ENCODE measurements at regions not wholly inside any gene's neighbourhood (a gene's known extent, or its start where the extent isn't known, plus 50 kb on each side); places are given as distances from the start of the nearest gene placed in this dataset.
"Not testable (repeated sequence)": the region's sequence is repeated elsewhere in the genome, so short reads cannot be mapped to it uniquely, and the experiment has no call there.

GRCh38 chr5:92011845-92012244 lies 628.7 kb upstream of the ARRDC3 start:
- H3K4me1 Mint-ChIP-seq, H3K4me3 Mint-ChIP-seq, CTCF ChIA-PET, H3K27me3 Mint-ChIP-seq, H3K9me3 Mint-ChIP-seq, H3K36me3 Mint-ChIP-seq, DNase-seq, H3K27ac Mint-ChIP-seq: not testable (repeated sequence)

DNA sequence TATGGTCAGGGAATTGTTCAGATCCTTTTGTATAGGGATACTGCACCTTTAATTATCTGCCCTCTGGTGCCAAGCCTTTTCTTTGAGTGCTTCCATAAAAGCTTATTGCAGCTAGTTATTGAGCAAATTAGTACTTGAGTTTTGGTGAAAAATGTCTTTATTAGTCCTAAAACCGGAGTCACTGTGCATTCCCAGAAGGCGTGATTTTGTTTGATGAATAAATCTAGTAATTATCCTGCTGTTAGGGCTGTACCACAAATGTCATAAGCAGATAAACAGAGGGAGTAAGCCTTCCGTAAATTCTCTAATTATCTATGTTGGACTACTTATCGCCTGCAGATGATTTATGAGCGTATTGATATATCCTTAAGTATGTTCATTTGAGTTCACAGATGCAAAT lies 620.7 kb upstream of the ARRDC3 start:
- CTCF ChIA-PET, result no interaction called here
- Mint-ChIP-seq H3K4me3 (no peak overlapping the region), H3K36me3 (no peaks in the 10 kb centered on the region), H3K27ac (no peak overlapping the region), H3K9me3 (no peaks in the 10 kb centered on the region), H3K27me3 (no peaks in the 10 kb centered on the region), H3K4me1 (no peaks in the 10 kb centered on the region)
- no peak for DNase-seq

DNA sequence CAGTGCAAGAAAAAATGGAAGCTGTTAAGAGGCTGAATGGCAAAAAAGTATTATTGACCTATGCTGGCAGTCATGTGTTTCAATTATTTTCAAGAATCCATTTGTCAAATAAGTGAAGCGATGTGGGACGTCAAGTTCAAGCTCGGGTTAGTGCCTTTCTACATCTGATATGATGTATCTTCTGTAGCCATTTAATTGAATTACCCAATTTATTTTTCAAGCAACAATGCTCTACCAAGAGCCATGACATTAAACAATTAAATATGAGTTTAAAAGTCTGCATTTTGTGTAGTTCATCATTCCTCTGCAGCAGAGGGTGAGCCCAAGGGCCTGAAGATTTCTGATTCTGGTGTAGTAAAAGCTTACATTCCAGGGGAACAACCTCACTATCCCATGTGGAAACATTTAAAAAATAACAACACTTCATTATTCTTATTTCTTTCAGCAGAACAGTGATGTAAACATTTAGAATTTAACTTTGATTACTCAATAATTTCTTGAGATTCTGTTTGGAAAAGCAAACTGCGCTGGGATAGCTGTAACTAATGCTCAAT lies 619.7 kb upstream of the ARRDC3 start:
- CTCF ChIA-PET, result no interaction called here
- Mint-ChIP-seq H3K4me1 (no peaks in the 10 kb centered on the region), H3K27ac (no peak overlapping the region), H3K36me3 (no peaks in the 10 kb centered on the region), H3K27me3 (no peaks in the 10 kb centered on the region), H3K9me3 (no peaks in the 10 kb centered on the region), H3K4me3 (no peak overlapping the region)
- no peak for DNase-seq

- Mint-ChIP-seq H3K4me3 (no peak overlapping the region), H3K27ac (no peak overlapping the region), H3K36me3 (no peaks in the 10 kb centered on the region), H3K4me1 (no peaks in the 10 kb centered on the region), H3K27me3 (no peaks in the 10 kb centered on the region), H3K9me3 (no peaks in the 10 kb centered on the region)
- CTCF ChIA-PET, result no interaction called here
- no peak for DNase-seq
These were observed 615.7 kb upstream of the ARRDC3 start for GRCh38 chr5:91998774-91999173.

DNA sequence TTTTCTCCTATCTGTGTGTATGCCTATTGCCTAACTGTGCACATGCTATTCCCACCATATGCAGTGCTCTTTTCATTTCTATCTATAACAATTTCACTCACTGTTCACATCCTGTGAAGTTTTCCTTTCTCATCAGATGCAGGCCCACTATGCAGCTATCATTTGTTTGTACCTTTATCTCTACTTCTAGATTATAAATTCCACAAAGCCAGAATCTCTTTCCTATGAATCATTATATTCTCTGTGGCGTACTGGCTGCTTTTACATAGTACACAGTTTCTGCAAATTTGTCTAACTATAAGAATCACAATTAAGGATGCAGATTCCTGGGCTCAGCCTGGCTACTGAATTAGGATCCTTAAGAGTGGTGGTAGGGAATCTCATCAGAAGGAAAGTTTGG lies 600.8 kb upstream of the ARRDC3 start:
- Mint-ChIP-seq H3K4me1 (no peaks in the 10 kb centered on the region), H3K36me3 (no peaks in the 10 kb centered on the region)
- CTCF ChIA-PET, result no interaction called here

DNA sequence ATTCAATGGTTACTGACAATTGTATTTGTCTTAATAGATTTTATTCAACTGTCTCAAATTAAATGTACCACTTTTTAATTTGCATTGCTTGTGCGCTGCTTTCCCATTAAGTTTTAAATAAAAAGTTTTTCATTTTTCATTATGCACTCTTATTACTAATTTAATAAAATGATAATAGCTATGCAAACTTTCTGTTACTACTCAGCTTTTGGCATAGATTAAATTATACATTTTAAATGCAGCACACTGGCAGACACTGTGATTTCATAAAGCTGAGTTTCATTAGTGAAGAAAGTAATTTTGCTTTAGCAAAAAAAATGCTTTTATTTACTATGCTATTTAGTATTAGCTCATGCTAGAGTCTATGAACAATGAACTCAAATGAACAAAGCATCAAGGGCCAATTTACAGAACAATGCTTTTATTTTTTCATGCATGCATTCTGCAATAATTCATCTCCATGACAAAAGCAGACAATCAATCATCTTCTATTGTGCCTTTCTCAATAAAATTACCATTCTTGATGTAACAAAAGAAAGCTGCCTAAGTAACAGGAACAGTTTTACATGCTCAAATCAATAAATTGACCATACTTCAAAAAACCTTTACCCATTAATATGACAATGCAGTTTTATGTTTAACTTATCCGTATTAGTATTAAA lies 595.2 kb upstream of the ARRDC3 start:
- no peak overlapping the region for H3K27ac Mint-ChIP-seq
- no peaks in the 10 kb centered on the region for H3K9me3 Mint-ChIP-seq
- CTCF ChIA-PET, result no interaction called here
- DNase-seq, result no peak
- no peaks in the 10 kb centered on the region for H3K27me3 Mint-ChIP-seq
- no peak overlapping the region for H3K4me3 Mint-ChIP-seq
- H3K4me1 Mint-ChIP-seq, result no peaks in the 10 kb centered on the region
- H3K36me3 Mint-ChIP-seq, result no peaks in the 10 kb centered on the region

More for the DNA sequence above, 600.8 kb upstream of the ARRDC3 start:
- Mint-ChIP-seq H3K27ac (no peak overlapping the region), H3K9me3 (no peaks in the 10 kb centered on the region), H3K27me3 (no peaks in the 10 kb centered on the region), H3K4me3 (no peak overlapping the region)
- no peak for DNase-seq

DNA sequence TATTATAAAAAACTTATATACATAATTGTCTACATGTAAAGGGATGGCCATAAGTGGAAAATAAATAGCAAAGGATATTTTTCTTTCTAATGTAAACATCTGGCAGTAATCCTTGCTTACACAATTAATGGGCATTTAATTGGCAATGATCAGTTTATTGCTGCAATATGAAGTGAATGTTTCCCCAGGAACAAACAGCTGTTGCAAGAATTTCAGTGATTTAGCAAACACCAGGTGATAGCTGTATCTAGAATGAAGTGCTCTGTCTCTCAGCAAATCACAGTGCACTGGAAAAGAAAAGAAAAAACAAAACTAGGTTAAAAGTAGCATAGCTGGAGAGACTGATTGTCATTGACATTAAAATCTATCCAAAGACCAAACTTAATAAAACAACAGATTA lies 594.5 kb upstream of the ARRDC3 start:
- no peak for DNase-seq
- Mint-ChIP-seq H3K4me1 (no peaks in the 10 kb centered on the region), H3K9me3 (no peaks in the 10 kb centered on the region), H3K27ac (no peak overlapping the region), H3K36me3 (no peaks in the 10 kb centered on the region), H3K4me3 (no peak overlapping the region), H3K27me3 (no peaks in the 10 kb centered on the region)
- CTCF ChIA-PET, result no interaction called here

DNA sequence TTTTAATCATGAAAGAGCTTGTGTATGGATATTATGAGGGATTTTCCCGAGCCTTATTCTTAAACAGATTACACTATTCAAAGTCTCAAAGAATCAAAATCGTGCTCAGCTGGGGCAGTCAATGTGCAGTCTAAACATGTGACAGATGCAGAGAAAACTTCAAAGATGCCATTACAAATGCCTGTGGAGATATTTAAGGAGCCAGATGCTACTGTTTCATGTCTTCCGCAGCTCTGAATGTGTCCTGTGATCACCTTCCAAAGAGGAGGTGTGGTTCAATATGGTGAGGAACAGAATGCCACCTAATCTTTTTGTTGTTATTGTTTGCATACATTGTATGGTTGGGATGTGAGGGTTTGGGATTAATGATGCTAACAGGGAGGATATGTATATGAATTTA lies 593.3 kb upstream of the ARRDC3 start:
- no peak for DNase-seq
- H3K4me3 Mint-ChIP-seq, result no peak overlapping the region
- no peak overlapping the region for H3K27ac Mint-ChIP-seq
- no peaks in the 10 kb centered on the region for H3K36me3 Mint-ChIP-seq
- H3K27me3 Mint-ChIP-seq, result no peaks in the 10 kb centered on the region
- H3K4me1 Mint-ChIP-seq, result no peaks in the 10 kb centered on the region
- no peaks in the 10 kb centered on the region for H3K9me3 Mint-ChIP-seq
- CTCF ChIA-PET, result no interaction called here

DNA sequence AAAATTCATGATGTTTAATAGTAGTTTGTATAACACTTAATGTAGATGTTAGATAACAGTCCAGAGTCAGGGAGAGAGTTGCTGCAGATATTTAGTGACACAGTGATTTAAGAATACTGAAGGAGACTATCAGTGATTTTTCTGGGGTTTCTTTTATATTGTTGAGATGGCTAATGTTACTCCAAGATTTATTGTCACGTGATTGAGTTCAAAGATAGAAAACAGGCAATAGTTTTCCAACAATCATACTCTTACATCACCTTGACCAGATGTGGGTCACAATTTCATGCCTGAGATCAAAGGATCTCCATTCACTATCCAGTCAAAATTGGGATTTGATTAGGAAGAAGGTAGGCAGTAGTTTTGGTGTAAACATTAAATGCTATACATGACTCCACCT lies 580.0 kb upstream of the ARRDC3 start:
- no peaks in the 10 kb centered on the region for H3K9me3 Mint-ChIP-seq
- no peaks in the 10 kb centered on the region for H3K27me3 Mint-ChIP-seq
- H3K4me1 Mint-ChIP-seq, result no peaks in the 10 kb centered on the region
- no peak overlapping the region for H3K27ac Mint-ChIP-seq
- CTCF ChIA-PET, result no interaction called here
- no peak for DNase-seq
- no peak overlapping the region for H3K4me3 Mint-ChIP-seq
- H3K36me3 Mint-ChIP-seq, result no peaks in the 10 kb centered on the region

DNA sequence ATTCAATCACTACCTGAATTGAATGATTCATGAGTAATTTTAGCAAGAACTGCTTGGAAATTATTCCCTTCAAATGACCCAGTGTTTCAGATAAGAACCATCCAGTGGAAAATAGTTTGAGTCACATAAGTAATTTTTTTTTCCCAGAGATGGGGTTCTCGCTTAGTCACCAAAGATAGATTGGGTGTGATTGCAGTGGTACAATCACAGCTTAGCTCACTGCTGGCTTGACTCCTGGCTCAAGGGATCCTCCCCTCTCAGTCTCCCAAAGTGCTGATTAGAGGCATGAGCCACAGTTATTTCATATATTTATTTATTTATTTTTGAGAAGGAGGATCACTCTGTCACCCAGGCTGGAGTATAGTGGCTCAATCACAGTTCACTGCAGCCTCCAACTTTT lies 574.5 kb upstream of the ARRDC3 start:
- CTCF ChIA-PET, result no interaction called here
- no peak for DNase-seq
- no peaks in the 10 kb centered on the region for H3K27me3 Mint-ChIP-seq

DNA sequence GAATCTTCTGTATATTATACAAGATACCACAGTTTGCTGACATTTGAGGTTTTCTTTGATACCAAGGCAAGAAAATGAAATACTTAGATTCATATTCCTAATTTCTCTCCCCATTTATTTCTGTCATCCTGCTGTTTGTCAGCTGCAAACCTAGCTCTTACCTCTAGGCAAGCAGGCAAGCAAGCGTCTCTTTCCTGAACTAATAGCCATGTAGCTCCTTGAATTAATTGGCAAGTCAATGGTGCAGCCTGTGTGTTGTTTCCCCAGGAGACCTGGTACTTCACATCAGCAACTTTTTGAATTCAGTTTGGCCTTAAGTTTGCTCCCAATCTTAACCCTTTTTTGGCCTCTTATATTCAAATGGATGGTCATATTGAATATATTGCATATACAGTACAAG lies 573.6 kb upstream of the ARRDC3 start:
- CTCF ChIA-PET, result no interaction called here

More for the DNA sequence above, 574.5 kb upstream of the ARRDC3 start:
- Mint-ChIP-seq H3K4me3 (no peak overlapping the region), H3K9me3 (no peaks in the 10 kb centered on the region), H3K4me1 (no peaks in the 10 kb centered on the region), H3K36me3 (no peaks in the 10 kb centered on the region), H3K27ac (no peak overlapping the region)

GRCh38 chr5:91955610-91956009 lies 572.5 kb upstream of the ARRDC3 start:
- Mint-ChIP-seq H3K4me3 (no peak overlapping the region), H3K36me3 (no peaks in the 10 kb centered on the region), H3K27ac (no peak overlapping the region), H3K4me1 (no peaks in the 10 kb centered on the region), H3K27me3 (no peaks in the 10 kb centered on the region), H3K9me3 (no peaks in the 10 kb centered on the region)
- DNase-seq, result no peak
- CTCF ChIA-PET, result no interaction called here

More for the DNA sequence above, 573.6 kb upstream of the ARRDC3 start:
- Mint-ChIP-seq H3K9me3 (no peaks in the 10 kb centered on the region), H3K4me1 (no peaks in the 10 kb centered on the region), H3K27ac (no peak overlapping the region), H3K36me3 (no peaks in the 10 kb centered on the region), H3K27me3 (no peaks in the 10 kb centered on the region), H3K4me3 (no peak overlapping the region)
- no peak for DNase-seq

GRCh38 chr5:91954136-91954535 lies 571.0 kb upstream of the ARRDC3 start:
- Mint-ChIP-seq H3K4me3 (no peak overlapping the region), H3K27me3 (no peaks in the 10 kb centered on the region), H3K4me1 (no peaks in the 10 kb centered on the region), H3K27ac (no peak overlapping the region), H3K36me3 (no peaks in the 10 kb centered on the region), H3K9me3 (no peaks in the 10 kb centered on the region)
- CTCF ChIA-PET, result no interaction called here
- no peak for DNase-seq

GRCh38 chr5:91950328-91950727 lies 567.2 kb upstream of the ARRDC3 start:
- Mint-ChIP-seq H3K27ac (no peak overlapping the region), H3K36me3 (no peaks in the 10 kb centered on the region), H3K4me1 (peaks cover 4% of the 10 kb centered on the region), H3K27me3 (no peaks in the 10 kb centered on the region), H3K9me3 (no peaks in the 10 kb centered on the region), H3K4me3 (no peak overlapping the region)
- DNase-seq, result no peak
- CTCF ChIA-PET, result no interaction called here

DNA sequence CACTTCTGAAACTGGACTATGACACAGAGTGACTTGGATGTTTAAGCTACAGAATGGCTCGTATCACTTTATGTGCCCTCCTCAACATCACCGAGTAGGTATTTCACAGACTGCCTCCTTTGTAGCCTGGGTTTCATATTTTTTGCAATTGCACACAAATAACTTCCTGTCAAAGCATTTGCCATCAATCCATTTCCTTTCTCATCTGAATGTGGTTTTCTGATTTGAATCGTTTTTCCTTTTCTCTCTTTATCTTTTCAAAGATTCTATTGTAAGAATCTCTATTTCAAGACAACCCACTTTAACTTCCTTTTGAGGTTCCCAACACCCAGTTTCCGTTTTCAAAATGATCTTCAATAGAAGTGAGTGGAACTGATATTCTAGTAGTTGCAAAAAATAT lies 563.8 kb upstream of the ARRDC3 start:
- Mint-ChIP-seq H3K27me3 (no peaks in the 10 kb centered on the region), H3K9me3 (no peaks in the 10 kb centered on the region), H3K4me1 (peaks cover 4% of the 10 kb centered on the region), H3K27ac (no peak overlapping the region), H3K36me3 (no peaks in the 10 kb centered on the region), H3K4me3 (no peak overlapping the region)
- DNase-seq, result no peak
- CTCF ChIA-PET, result no interaction called here

GRCh38 chr5:91941588-91941987 lies 558.5 kb upstream of the ARRDC3 start:
- Mint-ChIP-seq H3K4me1 (no peaks in the 10 kb centered on the region), H3K27me3 (no peaks in the 10 kb centered on the region), H3K4me3 (no peak overlapping the region), H3K9me3 (no peaks in the 10 kb centered on the region), H3K36me3 (no peaks in the 10 kb centered on the region), H3K27ac (no peak overlapping the region)
- CTCF ChIA-PET, result no interaction called here
- DNase-seq, result no peak
